Cardiac muscle cell (in vitro differentiated cells and primary cell): ENCODE measurements at regions not wholly inside any gene's neighbourhood (a gene's known extent, or its start where the extent isn't known, plus 50 kb on each side); places are given as distances from the start of the nearest gene placed in this dataset.

Source experiments
- DNase-seq, 2 donors: peaks; one replicate each; pipeline versions ENCODE4 v3.0.0 to v3.0.0-alpha.2; 2010 to 2017; ENCODE audit warnings: low read depth in 1 of 2, low spot score in 1 of 2
- H3K27ac ChIP-seq: fragments of 200-600 bp; sonication (generic); 2 replicates; pipeline ENCODE4 v1.5.1; 2016
- H3K27me3 ChIP-seq: fragments of 200-600 bp; sonication (generic); 2 replicates; pipeline ENCODE4 v1.6.0; 2016; ENCODE audit warnings: control low read depth
- H3K36me3 ChIP-seq: fragments of 200-600 bp; sonication (generic); 2 replicates; pipeline ENCODE4 v1.5.1; 2016; ENCODE audit warnings: control low read depth
- H3K4me1 ChIP-seq: fragments of 200-600 bp; sonication (generic); 2 replicates; pipeline ENCODE4 v1.8.1; 2017; ENCODE audit warnings: low read depth, mild to moderate bottlenecking, mixed run types
- H3K4me3 ChIP-seq: fragments of 200-600 bp; sonication (generic); 2 replicates; pipeline ENCODE4 v1.5.1; 2016; ENCODE audit warnings: mild to moderate bottlenecking
- H3K9me3 ChIP-seq: fragments of 200-600 bp; sonication (generic); 2 replicates; pipeline ENCODE4 v1.5.1; 2017; ENCODE audit warnings: low read depth, mild to moderate bottlenecking, control low read depth
- TF ChIP-seq, protein P1 (sequence below): IDR thresholded peaks from 2 replicates; pipeline ENCODE4 v1.5.1; 2012; ENCODE audit warnings: low read depth, mild to moderate bottlenecking, low read length

GRCh38 chr10:58898854-58899573, 277.4 kb upstream of the PHYHIPL start:
- Histone ChIP-seq H3K36me3 (no peaks in the 10 kb centered on the region), H3K27me3 (no peaks in the 10 kb centered on the region), H3K27ac (no peak overlapping the region), H3K4me1 (peaks cover 8% of the 10 kb centered on the region), H3K9me3 (no peaks in the 10 kb centered on the region), H3K4me3 (no peak overlapping the region)
- no peak for DNase-seq
- TF ChIP-seq, protein P1, sequence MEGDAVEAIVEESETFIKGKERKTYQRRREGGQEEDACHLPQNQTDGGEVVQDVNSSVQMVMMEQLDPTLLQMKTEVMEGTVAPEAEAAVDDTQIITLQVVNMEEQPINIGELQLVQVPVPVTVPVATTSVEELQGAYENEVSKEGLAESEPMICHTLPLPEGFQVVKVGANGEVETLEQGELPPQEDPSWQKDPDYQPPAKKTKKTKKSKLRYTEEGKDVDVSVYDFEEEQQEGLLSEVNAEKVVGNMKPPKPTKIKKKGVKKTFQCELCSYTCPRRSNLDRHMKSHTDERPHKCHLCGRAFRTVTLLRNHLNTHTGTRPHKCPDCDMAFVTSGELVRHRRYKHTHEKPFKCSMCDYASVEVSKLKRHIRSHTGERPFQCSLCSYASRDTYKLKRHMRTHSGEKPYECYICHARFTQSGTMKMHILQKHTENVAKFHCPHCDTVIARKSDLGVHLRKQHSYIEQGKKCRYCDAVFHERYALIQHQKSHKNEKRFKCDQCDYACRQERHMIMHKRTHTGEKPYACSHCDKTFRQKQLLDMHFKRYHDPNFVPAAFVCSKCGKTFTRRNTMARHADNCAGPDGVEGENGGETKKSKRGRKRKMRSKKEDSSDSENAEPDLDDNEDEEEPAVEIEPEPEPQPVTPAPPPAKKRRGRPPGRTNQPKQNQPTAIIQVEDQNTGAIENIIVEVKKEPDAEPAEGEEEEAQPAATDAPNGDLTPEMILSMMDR: no peak

- no peaks in the 10 kb centered on the region for H3K9me3 ChIP-seq
- no peaks in the 10 kb centered on the region for H3K36me3 ChIP-seq
- no peak overlapping the region for H3K27ac ChIP-seq
- no peaks in the 10 kb centered on the region for H3K27me3 ChIP-seq
- DNase-seq: no peak
- TF ChIP-seq, protein P1: no peak
- no peak overlapping the region for H3K4me3 ChIP-seq
- no peaks in the 10 kb centered on the region for H3K4me1 ChIP-seq
These were observed 275.3 kb upstream of the PHYHIPL start for GRCh38 chr10:58901092-58901646.

GRCh38 chr10:58903071-58903470, 273.4 kb upstream of the PHYHIPL start:
- no peaks in the 10 kb centered on the region for H3K4me1 ChIP-seq
- TF ChIP-seq, protein P1: no peak
- no peaks in the 10 kb centered on the region for H3K27me3 ChIP-seq
- no peak overlapping the region for H3K4me3 ChIP-seq
- no peaks in the 10 kb centered on the region for H3K36me3 ChIP-seq
- H3K27ac ChIP-seq: no peak overlapping the region
- H3K9me3 ChIP-seq: no peaks in the 10 kb centered on the region
- DNase-seq: no peak

- H3K4me1 ChIP-seq: peaks cover 5% of the 10 kb centered on the region
- H3K4me3 ChIP-seq: no peak overlapping the region
- no peaks in the 10 kb centered on the region for H3K27me3 ChIP-seq
- TF ChIP-seq, protein P1: no peak
- H3K27ac ChIP-seq: no peak overlapping the region
- no peak for DNase-seq
- no peaks in the 10 kb centered on the region for H3K36me3 ChIP-seq
- H3K9me3 ChIP-seq: no peaks in the 10 kb centered on the region
These were observed 266.6 kb upstream of the PHYHIPL start for GRCh38 chr10:58909881-58910280.

GRCh38 chr10:58913717-58914116, 262.7 kb upstream of the PHYHIPL start:
- H3K27ac ChIP-seq: no peak overlapping the region

More at GRCh38 chr10:58913717-58914116, 262.7 kb upstream of the PHYHIPL start:
- H3K4me1 ChIP-seq: peaks cover 5% of the 10 kb centered on the region
- no peaks in the 10 kb centered on the region for H3K27me3 ChIP-seq
- DNase-seq: no peak
- TF ChIP-seq, protein P1: no peak
- no peak overlapping the region for H3K4me3 ChIP-seq
- H3K9me3 ChIP-seq: no peaks in the 10 kb centered on the region
- no peaks in the 10 kb centered on the region for H3K36me3 ChIP-seq
